T-helper 1 cell treated with Interleukin-12 subunit alpha and Interleukin-12 subunit beta and Interleukin-4 antibody, amounts not matched to agents 30 μg/mL and 1 μg/mL, for 36 hours (primary cell): ENCODE measurements at regions not wholly inside any gene's neighbourhood (a gene's known extent, or its start where the extent isn't known, plus 50 kb on each side); places are given as distances from the start of the nearest gene placed in this dataset.

Experiments
- H3K27ac Mint-ChIP-seq: one replicate; pipeline ENCODE4 v1.8.0; 2021; ENCODE audit warnings: mild to moderate bottlenecking, mixed read lengths
- H3K27me3 Mint-ChIP-seq: one replicate; pipeline ENCODE4 v1.8.0; 2021; ENCODE audit warnings: low read depth, mixed read lengths
- H3K36me3 Mint-ChIP-seq: one replicate; pipeline ENCODE4 v1.8.0; 2021; ENCODE audit warnings: low read depth, mixed read lengths
- H3K4me1 Mint-ChIP-seq: one replicate; pipeline ENCODE4 v1.8.0; 2021; ENCODE audit warnings: low read depth, mixed read lengths
- H3K4me3 Mint-ChIP-seq: one replicate; pipeline ENCODE4 v1.8.0; 2021; ENCODE audit warnings: mild to moderate bottlenecking, moderate library complexity, mixed read lengths
- H3K9me3 Mint-ChIP-seq: one replicate; pipeline ENCODE4 v1.8.0; 2021; ENCODE audit warnings: mixed read lengths

DNA sequence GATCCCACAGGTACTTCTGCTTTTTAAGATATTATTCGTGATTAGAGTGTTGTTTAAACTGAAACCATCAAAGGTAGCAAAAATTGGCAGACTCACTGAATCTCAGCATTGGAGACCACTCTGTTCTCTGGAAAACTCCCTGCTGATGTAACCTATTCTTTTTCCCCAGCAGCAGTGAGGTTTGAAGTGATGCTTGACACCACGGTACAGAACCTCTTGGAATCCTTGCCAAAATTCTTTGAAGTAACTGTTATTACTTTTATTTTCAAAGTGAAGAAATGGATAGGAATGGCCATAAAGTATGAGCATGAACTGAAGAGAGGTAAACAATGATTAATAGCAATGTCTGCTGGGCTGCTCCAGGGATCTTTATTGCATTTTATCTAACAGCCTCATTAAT, 66.4 kb upstream of the KL start:
- no peak overlapping the region for H3K27ac Mint-ChIP-seq
- peaks cover 9% of the 10 kb centered on the region for H3K9me3 Mint-ChIP-seq
- no peaks in the 10 kb centered on the region for H3K4me1 Mint-ChIP-seq
- peaks cover 8% of the 10 kb centered on the region for H3K27me3 Mint-ChIP-seq
- H3K36me3 Mint-ChIP-seq, result no peaks in the 10 kb centered on the region
- H3K4me3 Mint-ChIP-seq, result no peak overlapping the region

DNA sequence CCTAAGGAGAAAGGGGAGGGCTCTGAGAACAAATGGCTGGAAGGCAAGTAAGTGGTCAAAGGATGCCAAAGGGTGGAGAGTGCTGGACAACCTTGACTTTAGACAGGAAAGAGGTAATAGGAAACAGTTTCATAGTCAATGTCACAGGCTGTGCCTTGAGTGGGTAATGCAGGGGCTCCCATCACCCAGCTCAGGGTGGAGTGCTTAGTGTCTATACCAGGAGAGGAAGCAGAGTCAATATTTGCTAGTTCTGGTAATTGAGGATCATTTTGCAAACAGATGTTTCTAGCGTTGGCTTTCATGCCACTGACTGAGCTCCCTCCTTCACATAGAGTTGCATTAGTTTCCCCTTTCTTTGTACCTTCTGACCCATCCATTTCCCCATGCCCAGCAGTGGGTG, 64.6 kb upstream of the KL start:
- Mint-ChIP-seq H3K27ac (no peak overlapping the region), H3K36me3 (no peaks in the 10 kb centered on the region), H3K9me3 (no peaks in the 10 kb centered on the region), H3K4me1 (no peaks in the 10 kb centered on the region), H3K27me3 (peaks cover 8% of the 10 kb centered on the region), H3K4me3 (no peak overlapping the region)

DNA sequence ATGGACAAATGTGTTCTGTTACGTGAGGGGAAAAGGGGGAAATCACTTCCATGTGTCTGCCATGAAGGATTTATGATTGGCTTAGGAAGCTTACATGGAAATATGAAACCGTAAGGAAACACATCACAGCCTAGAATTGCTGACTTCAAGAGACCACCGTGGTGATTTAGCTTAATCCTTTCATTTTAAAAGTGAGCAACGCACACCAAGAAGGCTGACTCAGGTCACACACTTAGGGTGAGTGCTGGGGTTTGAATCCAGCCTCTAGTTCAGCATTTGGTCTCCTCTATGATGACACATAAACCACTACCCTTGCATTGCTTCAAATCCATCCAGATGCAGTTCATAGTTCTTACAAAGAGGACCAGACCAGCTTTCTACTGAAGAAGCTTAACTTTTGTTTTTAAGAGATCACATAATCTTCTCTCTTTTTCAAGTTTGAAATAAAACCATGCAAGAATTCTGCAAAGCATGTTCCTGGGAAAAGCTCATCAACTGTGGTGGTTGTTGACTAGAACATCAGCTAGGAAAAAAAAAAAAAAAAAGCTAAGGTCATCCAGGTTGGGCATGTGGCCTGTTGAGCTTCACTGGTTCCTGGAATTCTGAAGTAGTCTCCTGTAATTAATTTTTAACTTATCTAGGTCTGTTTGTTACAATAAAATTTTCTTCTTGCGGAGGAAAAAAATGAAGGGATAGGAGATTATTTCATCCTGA, 60.2 kb upstream of the KL start:
- H3K9me3 Mint-ChIP-seq, result no peaks in the 10 kb centered on the region
- no peaks in the 10 kb centered on the region for H3K4me1 Mint-ChIP-seq
- no peaks in the 10 kb centered on the region for H3K36me3 Mint-ChIP-seq
- no peak overlapping the region for H3K4me3 Mint-ChIP-seq
- peaks cover 8% of the 10 kb centered on the region for H3K27me3 Mint-ChIP-seq
- H3K27ac Mint-ChIP-seq, result no peak overlapping the region

DNA sequence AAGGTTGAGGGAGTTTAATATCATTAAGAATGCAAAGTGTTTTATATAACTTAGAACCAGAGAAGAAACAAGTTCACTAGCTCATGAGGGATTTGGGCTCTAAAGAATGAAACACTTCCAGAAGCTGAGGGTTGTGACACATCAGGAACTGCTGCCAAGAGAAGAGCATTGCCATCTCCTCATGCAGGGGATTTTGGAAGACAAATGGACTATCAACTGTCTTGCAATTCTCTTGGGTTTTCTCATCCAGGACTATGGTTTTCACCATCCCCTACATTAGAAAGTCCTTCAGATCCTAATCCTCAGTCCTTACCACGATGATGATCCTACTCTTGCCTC, 59.7 kb upstream of the KL start:
- Mint-ChIP-seq H3K36me3 (no peaks in the 10 kb centered on the region), H3K27ac (no peak overlapping the region), H3K4me1 (no peaks in the 10 kb centered on the region), H3K27me3 (peaks cover 8% of the 10 kb centered on the region), H3K9me3 (no peaks in the 10 kb centered on the region), H3K4me3 (no peak overlapping the region)

DNA sequence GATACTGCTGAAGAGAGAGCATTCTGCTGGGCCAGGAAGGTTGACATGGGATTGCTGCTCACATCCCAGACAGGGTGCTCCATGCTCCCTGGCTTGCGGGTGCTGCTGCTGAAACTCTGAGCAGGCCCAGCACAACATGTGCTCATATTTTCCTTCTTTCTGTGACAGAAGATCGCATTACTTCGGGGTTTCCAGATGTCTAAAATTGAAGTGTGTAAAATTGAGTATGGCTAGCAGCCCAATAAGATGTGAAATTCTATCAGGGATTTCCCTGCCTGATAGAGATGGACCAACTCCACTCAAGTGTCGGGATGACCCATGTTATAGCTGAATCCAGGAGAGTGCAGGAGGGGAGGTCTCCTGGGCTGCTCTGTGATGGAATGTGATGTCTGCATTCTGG, 55.6 kb upstream of the KL start:
- Mint-ChIP-seq H3K9me3 (no peaks in the 10 kb centered on the region), H3K4me1 (no peaks in the 10 kb centered on the region), H3K4me3 (no peak overlapping the region), H3K27me3 (no peaks in the 10 kb centered on the region), H3K27ac (no peak overlapping the region), H3K36me3 (no peaks in the 10 kb centered on the region)

DNA sequence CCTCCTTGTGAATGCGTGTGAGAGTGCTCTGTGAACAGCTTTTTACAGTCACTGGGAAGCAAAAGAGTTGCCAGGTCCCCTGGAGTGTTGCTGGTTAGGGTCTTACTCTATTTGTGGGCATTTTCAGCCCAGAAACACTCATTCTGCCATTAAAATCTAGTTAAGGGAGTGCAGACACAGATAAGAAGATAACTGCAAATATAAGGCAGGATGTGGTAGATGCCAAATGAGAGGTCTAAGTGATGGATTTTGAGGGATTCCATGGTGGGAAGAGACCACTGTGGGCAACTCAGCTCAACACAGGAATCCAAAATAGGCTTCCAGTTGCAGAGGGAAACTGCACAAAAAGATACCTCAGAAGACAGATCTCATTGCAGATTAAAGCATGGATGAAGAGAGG, 54.5 kb upstream of the KL start:
- Mint-ChIP-seq H3K4me1 (no peaks in the 10 kb centered on the region), H3K27ac (no peak overlapping the region), H3K4me3 (no peak overlapping the region), H3K36me3 (no peaks in the 10 kb centered on the region), H3K9me3 (no peaks in the 10 kb centered on the region), H3K27me3 (no peaks in the 10 kb centered on the region)

DNA sequence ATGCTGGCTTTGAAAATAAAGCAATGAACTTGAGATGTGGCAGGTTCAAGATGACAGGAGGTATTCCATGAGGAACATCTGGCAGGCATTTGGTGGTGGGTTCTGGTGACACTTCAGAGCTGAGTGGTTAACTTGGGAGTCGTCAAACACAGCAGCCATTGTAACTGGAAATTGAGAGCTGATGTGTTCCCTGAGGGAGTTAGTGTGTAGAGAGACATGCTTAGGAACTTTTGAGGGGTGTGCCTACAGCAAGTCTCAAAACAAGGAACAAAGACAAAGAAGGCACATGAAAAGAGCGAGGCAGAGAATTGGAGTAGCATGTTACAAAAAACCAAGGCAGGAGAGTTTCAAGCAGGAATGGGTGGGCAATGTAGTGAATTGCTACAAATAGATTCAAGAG, 53.9 kb upstream of the KL start:
- Mint-ChIP-seq H3K27me3 (no peaks in the 10 kb centered on the region), H3K4me1 (no peaks in the 10 kb centered on the region), H3K4me3 (no peak overlapping the region), H3K9me3 (no peaks in the 10 kb centered on the region), H3K27ac (no peak overlapping the region), H3K36me3 (no peaks in the 10 kb centered on the region)

DNA sequence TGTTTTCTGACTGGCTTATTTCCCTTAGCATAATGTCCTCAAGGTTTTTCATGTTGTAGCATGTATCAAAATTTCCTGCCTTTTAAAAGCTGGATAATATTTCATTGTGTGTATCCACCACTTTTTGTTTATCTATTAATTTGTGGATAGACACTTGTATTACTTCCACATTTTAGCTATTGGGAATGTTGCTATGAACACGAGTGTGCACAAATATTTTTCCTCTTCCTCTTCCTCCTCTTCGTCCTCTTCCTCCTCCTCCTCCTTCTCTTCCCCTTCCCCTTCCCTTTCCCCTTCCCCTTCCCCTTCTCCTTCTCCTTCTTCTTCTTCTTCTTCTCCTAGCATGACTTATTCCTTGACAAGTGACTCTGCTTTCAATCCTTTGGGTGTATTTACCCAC, 51.2 kb upstream of the KL start:
- H3K9me3 Mint-ChIP-seq, result no peaks in the 10 kb centered on the region
- H3K4me3 Mint-ChIP-seq, result no peak overlapping the region
- H3K27ac Mint-ChIP-seq, result no peak overlapping the region
- H3K27me3 Mint-ChIP-seq, result peaks cover 3% of the 10 kb centered on the region
- peaks cover 7% of the 10 kb centered on the region for H3K4me1 Mint-ChIP-seq
- no peaks in the 10 kb centered on the region for H3K36me3 Mint-ChIP-seq
